ENCODE measurements at regions not wholly inside any gene's neighbourhood (a gene's known extent, or its start where the extent isn't known, plus 50 kb on each side); places are given as distances from the start of the nearest gene placed in this dataset.
"Not testable (repeated sequence)": the region's sequence is repeated elsewhere in the genome, so short reads cannot be mapped to it uniquely, and the experiment has no call there.

DNA sequence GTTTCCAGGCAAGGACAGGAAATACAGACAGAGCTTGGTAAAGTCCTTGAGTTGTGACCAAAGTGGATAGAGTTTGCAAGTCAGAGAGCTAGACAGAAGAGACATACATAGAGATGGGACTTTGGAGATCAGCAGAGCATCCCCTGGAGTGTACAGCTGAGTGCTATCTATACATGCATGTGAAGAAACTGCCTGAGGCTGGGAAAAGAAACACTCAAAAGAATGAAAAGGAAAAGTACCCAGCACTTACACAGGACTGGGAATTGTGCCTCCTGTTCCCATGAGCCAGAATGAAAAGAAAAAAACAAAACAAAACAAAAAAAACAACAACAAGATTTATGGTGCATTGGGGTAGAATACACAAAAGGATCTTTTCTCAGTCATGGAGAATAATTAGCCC lies 606.4 kb downstream of the ZNF608 start:
- DNase-seq: no peak

DNA sequence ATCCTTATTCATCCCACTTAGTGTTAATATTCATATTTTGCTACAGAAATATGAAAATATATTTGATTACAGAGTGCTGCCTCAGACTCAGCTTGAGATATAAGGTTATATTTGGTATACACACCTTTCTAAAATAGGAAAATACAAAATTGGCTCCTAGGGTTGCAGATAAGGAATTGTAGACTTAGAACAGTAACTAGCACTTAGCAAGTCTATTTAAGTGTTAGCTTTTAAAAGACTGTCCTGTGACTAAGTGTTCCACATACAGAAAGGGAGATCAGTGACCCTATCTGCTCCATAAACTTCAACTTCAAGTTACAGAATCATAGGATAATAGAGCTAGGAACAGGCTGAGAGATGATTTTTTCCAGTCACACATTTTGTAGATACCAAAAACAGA lies 607.0 kb downstream of the ZNF608 start:
- DNase-seq: no peak

DNA sequence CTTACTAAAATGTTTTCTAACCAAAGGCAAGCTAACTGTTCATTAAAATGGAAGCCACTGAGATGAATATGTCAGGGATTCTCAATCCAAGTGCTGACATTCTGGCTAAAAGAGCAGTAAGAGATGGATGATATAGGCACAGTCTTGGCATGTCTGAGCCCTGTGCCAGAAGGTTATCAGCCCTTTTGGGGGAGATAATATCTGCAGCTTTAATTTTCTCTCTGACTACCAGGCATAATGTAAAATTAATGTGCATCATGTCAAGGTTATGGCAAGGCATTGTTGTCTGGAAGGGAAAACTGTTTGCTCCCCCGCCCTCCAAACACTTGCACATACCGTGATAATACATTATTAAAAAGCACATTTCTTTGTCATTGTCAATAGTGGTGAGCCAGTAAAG lies 609.8 kb downstream of the ZNF608 start:
- DNase-seq: no peak

DNA sequence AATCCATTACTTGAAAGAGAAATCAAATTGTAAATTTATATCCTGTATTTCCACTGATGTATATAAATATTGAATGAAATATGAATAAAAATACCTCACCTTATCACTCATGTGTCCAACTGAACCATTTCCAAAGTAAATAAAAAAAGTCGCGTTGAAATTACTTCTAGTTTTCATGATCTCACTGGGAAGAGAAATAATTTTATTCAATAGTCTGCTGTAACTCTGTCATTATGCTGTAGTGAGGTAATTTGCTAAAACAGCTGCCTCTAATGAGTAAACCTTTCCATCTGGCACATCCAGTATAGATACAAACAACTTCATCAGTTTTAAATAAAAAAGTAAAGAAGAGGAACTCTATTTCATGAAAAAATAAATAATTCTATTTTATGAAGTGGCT lies 611.5 kb downstream of the ZNF608 start:
- DNase-seq: no peak

DNA sequence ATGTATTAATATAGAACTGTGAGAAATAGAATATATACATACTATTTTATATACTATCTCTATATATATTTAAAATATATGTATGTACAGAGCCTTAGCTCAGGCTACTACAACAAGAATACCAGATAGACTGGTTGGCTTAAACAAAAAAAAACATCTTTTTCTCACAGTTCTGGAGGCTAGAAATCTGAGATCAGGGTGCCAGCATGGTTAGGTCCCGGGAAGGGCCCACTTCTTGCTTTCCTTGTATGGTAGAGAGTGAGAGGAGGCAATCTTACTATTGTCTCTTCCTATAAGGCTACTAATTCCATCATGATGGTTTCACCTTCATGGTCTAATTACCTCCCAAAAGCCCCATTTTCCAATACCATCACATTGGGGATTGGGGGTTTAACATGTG lies 613.0 kb downstream of the ZNF608 start:
- no peak for DNase-seq

DNA sequence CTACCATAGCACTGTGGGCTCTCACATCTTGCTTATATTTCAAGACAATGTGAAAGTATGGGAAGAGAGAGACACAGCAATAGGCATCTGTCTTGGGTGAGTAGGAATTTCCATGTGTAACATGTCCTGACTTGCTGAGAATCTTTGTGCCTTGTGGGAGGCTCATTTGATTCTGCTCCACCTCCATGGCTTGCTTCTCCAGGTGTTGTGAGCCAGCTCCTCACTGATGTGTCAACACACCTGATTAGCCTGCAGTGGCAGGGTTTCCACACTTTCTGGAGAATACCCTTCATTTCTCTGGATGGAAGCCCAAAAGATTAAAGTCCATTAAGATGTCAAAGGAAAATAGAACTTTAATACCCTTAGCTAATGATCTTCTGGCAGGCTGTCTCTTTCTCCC lies 613.6 kb downstream of the ZNF608 start:
- no peak for DNase-seq

DNA sequence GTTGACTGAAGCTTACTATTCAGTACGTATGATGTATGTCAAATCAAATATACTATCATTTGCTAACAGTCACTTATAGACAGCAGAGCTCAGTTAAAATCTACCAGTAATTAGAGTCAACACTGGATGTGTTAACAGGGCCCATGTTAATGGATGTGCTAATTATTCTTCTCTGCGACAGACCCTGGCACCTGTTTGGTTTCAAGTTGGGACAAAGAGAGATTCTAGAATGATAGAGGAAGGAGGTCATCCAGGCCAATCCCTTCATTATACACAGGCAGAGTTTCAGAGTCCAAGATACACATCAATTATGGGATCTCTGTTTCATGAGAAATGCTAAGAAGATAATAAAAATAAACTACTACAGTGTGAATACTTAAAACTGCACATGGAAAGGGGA lies 615.0 kb downstream of the ZNF608 start:
- DNase-seq: no peak

DNA sequence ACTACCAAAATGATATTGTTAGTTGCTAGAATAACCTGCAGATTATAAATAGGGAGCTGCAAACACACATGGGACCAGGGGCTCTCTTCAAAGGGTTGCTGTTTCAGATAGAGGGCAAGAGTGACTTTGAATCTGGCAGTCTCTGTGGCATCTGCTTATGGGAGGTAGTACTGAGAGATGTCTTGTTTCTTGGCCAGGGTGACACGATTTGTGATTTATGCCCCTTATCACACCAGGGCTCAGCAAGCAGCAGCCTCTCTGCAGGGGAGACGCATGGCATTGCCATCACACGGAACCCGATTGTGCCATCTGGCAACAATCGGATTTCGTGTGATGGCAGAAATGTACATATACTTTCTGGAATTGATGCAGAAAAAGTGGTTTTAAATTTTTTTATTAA lies 615.6 kb downstream of the ZNF608 start:
- no peak for DNase-seq

DNA sequence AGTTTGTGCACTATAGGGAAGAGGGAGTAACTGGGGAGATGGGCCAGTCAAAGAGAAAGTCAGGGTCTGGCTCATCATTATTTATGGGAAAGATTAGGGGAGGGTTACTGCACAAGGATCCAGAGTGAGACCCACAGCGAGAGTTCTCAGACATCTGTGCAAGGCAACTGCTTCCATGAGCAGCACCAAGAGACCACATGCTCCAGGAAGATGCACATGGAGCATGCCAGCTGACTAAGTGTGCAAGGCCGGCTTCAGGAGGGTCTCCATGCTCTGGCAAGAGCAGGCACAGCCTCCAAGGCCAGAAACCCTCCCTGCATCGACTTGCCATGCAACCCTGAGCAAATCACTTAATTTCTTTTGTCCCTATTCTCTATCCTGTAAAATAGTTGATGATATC lies 616.9 kb downstream of the CSNK1G3 start:
- no peak for DNase-seq

DNA sequence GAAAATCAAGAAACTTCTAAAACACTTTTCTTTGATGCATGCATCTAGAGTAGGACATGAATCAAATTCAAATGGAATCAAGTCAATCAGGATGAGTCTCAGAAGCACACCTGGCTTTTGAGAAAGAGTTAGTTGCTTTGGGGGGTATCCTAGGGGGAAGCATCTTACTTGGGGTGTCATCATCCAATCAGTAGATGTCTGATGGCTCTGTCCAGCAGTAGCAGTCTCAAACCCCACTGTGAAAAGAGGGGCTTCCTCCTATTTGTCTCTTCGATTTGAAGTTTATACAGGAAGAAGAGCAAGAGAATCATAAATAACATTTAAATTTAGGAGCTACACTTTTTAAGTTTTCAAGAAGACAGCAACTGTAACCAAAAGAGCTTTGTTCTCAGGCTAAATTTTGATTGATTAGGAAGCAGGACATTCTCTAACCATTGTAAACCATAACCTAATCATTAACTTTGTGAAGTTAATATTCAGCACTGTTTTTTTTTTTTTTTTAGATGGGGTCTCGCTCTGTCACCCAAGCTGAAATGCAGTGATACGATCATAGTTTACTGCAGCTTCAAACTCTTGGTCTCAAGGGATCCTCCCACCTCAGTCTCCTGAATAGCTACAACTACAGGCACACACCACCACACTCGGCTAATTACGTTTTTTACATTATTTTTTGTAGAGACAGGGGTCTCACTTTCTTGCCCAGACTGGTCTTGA lies 614.7 kb downstream of the CSNK1G3 start:
- no peak for DNase-seq

DNA sequence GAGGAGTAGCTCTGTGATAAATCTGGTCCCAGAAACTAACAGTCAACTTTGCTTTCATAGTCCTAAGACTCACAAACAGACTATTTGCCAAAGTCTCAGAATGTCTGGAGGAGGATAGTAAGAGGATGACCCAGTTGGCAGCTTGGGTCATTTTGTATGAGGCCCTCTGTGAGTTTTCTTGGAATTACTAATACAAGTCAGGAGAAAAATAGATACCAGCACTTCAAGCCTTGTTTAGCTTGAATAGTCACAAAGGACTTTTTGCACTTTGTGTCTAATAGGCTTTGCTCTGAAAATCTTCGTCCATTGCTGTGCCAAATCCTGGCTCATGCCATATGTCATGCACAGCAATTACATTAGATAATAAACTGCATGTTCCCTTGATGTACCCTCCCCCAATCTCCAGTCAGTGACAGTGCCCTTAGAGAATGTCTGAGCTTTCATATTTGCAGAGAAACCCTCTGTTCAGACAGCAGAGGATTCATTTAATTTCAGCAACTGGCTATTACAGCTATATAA lies 612.8 kb downstream of the CSNK1G3 start:
- no peak for DNase-seq

DNA sequence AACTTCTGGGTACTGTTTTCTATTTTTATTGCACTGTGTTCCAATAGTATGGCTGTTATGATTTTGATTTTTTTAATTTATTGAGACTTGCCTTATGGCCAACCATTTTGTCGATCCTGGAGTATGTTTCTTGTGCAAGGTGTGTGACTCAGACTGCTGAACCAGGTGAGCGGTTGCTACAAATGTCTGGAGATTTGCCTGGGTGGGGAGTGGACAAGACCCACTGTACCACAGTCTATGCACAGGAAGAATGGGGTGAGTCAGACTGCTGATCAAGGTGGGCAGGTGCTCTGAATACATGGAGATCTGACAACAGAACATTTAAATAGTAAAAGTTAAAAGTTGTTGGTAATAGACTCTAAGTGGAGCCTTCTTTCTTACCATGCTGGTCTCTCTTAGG lies 609.2 kb downstream of the CSNK1G3 start:
- no peak for DNase-seq

DNA sequence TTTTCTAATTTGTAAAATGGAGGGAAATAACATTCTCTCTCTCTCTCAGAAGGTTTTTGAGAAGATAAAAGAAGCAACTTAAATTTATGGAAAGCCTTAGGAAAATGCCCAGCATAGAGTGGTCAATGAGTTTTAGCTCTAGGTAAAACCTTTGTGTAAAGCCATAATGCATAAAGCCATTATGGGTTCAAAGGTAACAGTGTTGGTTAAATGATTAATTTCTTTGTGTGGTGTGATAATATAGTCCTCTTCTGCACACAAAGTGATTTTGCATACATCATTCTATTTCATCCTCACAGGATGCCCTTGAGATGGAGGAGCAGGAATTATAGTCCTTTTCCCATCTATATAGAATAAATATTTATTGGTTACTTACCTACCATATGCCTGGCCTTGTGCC lies 602.9 kb downstream of the CSNK1G3 start:
- no peak for DNase-seq

DNA sequence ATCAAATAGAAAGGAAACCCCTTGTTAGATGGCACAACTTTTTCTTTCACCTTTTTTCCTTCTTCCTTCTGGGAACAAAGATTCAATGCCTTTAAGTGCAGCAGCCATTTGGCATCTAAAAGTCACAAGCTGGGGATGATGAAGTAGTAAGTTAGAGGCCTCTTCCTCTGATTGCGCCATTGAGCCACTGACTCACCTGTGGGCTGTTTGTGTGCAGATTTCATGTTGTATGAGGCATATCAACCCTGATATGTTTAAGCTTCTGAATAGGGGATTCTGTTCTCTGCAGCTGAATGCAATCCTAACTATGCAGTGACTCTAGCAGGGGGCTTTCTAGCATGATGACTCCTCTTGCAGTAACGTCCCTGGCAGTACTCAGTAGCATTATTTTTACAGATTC lies 599.9 kb downstream of the CSNK1G3 start:
- no peak for DNase-seq

DNA sequence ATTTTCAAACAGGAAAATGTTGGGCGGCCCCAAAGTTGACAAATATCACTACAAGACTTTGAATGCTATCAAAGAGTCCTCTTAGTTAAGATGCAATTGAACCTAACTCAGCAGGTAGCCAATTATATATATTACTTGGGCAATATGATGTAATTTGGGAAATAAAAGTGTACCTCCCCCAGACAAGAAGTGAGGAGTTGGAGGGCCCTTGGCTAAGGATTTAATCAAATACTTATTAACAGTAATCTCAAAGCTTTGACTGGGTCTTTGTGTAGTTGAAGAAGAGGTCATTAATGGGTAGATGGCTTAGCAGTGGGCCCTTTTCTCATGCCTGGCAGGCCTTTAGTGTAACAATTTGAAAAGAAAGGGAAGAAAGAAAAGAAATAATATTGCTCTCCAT lies 599.0 kb downstream of the CSNK1G3 start:
- DNase-seq: no peak

DNA sequence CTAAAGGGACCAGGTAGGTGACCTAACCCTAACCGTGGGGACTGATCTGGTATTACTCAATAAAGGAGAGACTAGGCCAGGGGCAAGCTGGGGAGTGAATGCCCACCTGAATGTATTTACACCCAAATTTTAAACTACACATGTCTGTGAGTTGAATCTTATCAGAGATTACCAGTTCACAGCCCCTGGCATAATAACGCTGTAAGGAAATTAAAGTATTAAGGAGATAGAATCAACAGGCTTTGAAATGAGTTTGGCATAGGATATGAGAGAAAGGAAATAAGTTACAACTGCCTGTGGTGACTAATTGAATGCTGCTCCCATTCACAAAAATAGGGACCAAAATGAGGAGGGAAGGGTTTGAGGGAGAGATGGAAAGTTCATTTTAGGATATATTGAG lies 593.3 kb downstream of the CSNK1G3 start:
- DNase-seq: no peak

DNA sequence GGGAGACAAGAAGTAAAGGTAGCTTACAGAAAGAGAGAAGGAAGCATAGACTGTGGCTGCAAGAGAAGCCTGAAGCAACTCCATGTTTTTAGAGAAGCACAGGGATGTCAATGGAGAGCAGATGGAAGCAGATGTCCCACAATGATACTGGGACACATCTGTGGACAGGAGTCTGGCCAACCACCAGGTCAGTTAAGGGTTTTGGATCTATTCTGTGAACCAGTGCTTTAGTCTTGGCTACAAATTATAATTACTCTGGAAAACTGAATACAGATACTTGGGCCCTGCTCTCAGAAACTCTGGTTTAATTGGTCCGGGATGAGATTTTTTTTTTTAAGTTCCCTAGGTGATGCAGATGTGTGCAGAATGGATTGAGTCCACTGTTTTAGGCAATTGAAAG lies 592.8 kb downstream of the CSNK1G3 start:
- DNase-seq: no peak

DNA sequence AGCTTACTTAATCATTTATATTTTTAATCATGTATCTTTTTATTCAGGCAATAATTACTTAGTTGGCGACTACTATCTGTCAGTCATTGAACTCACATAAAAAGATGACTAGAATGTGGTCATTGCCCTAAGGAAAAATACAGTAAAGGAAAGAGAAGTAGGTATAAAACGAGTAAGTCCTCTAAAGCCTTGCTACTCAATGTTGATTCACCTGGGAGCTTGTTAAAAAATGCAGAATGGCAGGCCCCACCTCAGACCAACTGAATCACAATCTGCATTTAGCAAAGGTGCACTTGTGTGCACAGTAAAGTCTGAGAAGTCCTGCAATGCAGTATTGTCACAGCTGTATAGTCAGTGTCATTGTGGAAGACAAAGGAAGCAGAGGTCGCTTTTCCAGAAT lies 592.4 kb downstream of the CSNK1G3 start:
- no peak for DNase-seq

DNA sequence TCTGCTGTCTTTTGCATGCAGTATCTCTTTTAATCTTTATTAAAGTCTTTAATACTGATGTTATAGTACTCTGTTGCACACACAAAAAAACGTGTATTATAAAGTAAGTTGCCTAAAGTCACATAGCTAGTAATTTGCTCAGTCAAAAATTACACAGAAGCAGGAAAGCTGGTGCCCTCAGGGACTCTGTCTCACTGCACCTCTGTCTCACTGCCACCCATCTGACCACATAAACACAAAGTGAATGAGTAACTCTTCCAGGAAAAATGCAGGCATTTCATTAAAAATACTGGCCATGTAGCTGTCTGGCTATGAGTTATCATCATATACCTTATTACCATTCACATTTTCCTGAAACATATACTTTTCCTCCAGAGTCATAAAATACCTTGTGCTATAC lies 591.7 kb downstream of the CSNK1G3 start:
- no peak for DNase-seq

DNA sequence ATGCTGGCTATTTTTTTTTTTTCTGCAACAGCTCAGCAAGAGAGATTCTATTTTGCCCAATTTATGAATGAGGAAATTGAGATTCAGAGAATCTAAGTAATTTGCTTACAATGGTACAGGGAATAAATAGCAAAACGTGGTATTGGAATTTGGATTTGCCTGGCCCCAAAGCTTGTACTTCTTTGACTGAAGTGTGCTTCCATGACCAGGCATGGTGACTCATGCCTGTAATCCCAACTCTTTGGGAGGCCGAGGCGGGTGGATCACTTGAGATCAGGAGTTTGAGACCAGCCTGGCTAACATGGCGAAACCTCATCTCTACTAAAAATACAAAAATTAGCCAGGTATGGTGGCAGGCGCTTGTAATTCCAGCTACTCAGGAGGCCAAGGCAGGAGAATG lies 591.1 kb downstream of the CSNK1G3 start:
- not testable (repeated sequence) for DNase-seq

DNA sequence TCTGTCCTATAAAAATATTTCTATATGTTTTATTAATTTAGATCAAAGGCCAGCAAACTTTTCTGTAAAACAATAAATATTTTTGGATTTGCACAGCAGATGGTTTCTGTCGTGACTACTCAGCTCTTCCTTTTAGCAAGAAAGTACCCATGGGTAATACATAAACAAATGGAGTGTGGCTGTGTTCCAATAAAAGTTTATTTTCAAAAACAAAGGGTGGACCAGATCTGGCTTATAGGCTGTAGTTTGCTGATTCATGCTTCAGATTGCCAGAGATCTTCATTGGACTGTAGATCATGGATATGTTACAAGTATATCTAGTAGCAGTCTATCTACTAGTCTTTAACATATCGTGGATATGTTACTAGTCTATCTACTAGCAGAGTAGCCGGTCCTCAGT lies 590.5 kb downstream of the CSNK1G3 start:
- DNase-seq: no peak

DNA sequence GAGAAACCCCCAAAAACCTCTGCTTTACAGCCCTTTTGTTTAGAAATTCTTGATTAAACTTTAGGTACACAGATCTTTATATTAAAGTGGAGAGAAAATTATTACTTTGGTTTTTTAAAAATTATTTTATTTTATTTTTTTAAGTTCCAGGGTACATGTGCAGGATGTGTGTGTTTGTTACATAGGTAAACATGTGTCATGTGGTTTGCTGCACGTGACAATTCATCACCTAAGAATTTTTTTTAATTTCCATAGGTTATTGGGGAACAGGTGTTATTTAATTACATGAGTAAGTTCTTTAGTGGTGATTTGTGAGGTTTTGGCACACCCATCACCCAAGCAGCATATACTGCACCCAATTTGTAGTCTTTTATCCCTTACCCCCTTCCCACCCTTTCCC lies 581.7 kb downstream of the CSNK1G3 start:
- DNase-seq: no peak

DNA sequence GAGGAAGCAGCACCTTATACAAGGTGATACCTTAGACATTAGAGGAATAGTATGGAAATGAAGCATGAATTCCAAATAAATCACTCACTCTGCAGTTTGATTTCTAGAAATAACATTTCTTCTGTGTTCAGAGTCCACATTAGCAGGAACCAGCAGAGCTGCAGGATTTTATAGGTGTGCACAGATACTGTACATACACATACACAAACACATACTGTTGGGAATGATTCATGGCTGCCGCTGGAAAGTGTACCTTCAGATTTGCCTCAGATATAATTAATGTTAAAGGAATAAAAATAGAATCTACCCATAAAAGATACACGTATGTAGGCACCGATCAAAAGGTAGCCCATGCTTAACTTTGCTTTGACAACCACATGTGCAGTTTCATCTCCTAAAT lies 578.1 kb downstream of the CSNK1G3 start:
- DNase-seq: no peak

DNA sequence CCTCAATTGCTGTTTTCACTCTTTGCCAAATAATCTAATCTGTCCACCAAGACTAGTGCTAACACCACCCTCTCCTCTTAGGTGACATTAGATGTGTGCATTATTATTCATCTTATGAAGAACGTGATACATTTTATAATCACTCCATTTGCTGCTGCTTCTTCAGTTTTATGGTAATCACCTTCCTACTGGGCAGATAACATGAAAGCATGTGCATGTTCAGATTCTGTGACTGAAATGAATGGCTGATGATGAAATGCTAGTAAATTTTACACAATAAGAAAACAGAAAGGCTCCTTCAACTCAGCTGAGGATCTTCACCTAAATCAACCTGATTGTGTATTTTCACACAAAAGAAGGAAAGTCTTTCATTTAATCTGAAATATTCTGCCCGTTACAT lies 577.6 kb downstream of the CSNK1G3 start:
- no peak for DNase-seq

DNA sequence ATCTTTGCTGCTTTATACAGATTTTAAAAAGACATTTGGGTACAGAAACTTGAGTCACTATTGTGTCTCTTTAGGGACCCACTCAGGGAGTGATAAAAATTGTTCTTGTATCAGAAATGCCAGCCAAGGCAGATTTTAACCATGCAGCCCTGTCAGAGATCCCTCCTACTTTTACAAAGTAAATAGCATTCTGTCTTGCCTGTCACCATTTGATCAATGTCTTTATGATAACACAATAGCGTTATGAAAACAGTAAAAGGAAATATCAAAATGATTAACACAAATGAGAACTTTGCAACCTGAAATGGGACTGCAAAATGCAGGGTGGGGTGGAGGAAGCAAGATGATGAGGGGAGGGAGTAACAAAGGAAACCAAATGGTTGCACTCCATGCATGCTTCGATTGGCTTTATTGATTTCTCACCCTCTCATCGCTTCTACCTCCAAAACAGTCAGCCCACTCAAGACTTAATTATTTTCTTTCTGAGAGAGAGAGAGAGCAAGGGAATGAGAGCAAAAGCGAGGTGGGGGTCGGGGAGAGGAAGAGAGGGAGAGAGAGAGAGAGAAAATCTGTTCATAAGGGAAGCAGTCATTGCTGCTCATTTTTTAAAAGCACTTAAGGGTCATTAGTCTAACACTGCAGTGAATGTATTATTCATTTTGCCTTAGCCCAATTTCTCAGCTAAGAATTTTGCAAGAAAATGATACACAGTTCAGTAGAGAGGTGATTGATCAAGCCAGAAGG lies 576.5 kb downstream of the CSNK1G3 start:
- no peak for DNase-seq

All from hematopoietic multipotent progenitor cell treated with erythropoietin and hydrocortisone succinate and interleukin-3 and kit ligand, for 4 days (in vitro differentiated cells).